BLaER1 treated with 17β-estradiol and CSF1 and Interleukin-3, amounts not matched to agents 10 nM and 100 nM (cell line): ENCODE measurements at regions not wholly inside any gene's neighbourhood (a gene's known extent, or its start where the extent isn't known, plus 50 kb on each side); places are given as distances from the start of the nearest gene placed in this dataset.

Experiments
- H3K27ac ChIP-seq, 11 experiments: shearing (Covaris generic); formaldehyde crosslinking; 2 replicates each; pipeline ENCODE4 v1.8.1; 2022
- H3K27me3 ChIP-seq, 11 experiments: shearing (Covaris generic); formaldehyde crosslinking; 2 replicates each; pipeline ENCODE4 v1.8.1; 2022
- H3K36me3 ChIP-seq, 11 experiments: shearing (Covaris generic); formaldehyde crosslinking; 2 replicates each; pipeline ENCODE4 v1.8.1; 2022
- H3K4me1 ChIP-seq, 10 experiments: shearing (Covaris generic); formaldehyde crosslinking; 2 replicates each; pipeline ENCODE4 v1.8.1; 2022
- H3K4me2 ChIP-seq, 11 experiments: shearing (Covaris generic); formaldehyde crosslinking; 2 replicates each; pipeline ENCODE4 v1.8.1; 2022
- H3K4me3 ChIP-seq, 10 experiments: shearing (Covaris generic); formaldehyde crosslinking; 2 replicates each; pipeline ENCODE4 v1.8.1; 2022
- H3K9ac ChIP-seq, 11 experiments: shearing (Covaris generic); formaldehyde crosslinking; 2 replicates each; pipeline ENCODE4 v1.8.1; 2022
- H3K9me3 ChIP-seq, 11 experiments: shearing (Covaris generic); formaldehyde crosslinking; replicated peaks in 1 of 11; 2 replicates each; pipeline ENCODE4 v1.8.1; 2022
- H4K20me1 ChIP-seq, 11 experiments: shearing (Covaris generic); formaldehyde crosslinking; 2 replicates each; pipeline ENCODE4 v1.8.1; 2022
- Cebpa-rat ChIP-seq, 11 experiments: shearing (Covaris generic); IDR thresholded peaks; 2 replicates each; pipeline ENCODE4 v1.8.1; 2022

GRCh38 chr6:12408752-12409151, 118.6 kb downstream of the EDN1 start:
- H3K4me3 ChIP-seq, result no peak overlapping the region
- H3K9ac ChIP-seq, result no peak overlapping the region
- no peaks in the 10 kb centered on the region for H3K36me3 ChIP-seq
- H3K4me1 ChIP-seq, result no peaks in the 10 kb centered on the region; a peak in 1 of 20 replicates
- no peaks in the 10 kb centered on the region for H3K9me3 ChIP-seq
- H3K27me3 ChIP-seq, result no peaks in the 10 kb centered on the region
- H3K27ac ChIP-seq, result no peak overlapping the region
- no peak for TF ChIP-seq Cebpa-rat (IDR thresholded peaks at IDR 0.05)
- no peak overlapping the region for H3K4me2 ChIP-seq
- H4K20me1 ChIP-seq, result no peaks in the 10 kb centered on the region

GRCh38 chr6:12410946-12411345, 120.8 kb downstream of the EDN1 start:
- H3K9me3 ChIP-seq, result no peaks in the 10 kb centered on the region
- H3K9ac ChIP-seq, result no peak overlapping the region
- no peak for TF ChIP-seq Cebpa-rat (IDR thresholded peaks at IDR 0.05)
- no peaks in the 10 kb centered on the region for H4K20me1 ChIP-seq
- H3K27me3 ChIP-seq, result no peaks in the 10 kb centered on the region
- peaks cover 0 to 4% (median 0%) of the 10 kb centered on the region in 10 experiments; a peak in 3 of 20 replicates for H3K4me1 ChIP-seq
- no peak overlapping the region for H3K4me2 ChIP-seq
- H3K27ac ChIP-seq, result no peak overlapping the region
- H3K36me3 ChIP-seq, result no peaks in the 10 kb centered on the region
- H3K4me3 ChIP-seq, result no peak overlapping the region

- Histone ChIP-seq H3K27me3 (no peaks in the 10 kb centered on the region), H4K20me1 (no peaks in the 10 kb centered on the region), H3K9ac (no peak overlapping the region), H3K4me2 (no peak overlapping the region), H3K4me1 (peaks cover 0 to 4% (median 0%) of the 10 kb centered on the region in 10 experiments; a peak in 3 of 20 replicates), H3K9me3 (peaks cover 0 to 9% (median 0%) of the 10 kb centered on the region in 11 experiments; a peak in 1 of 22 replicates), H3K4me3 (no peak overlapping the region), H3K27ac (no peak overlapping the region), H3K36me3 (no peaks in the 10 kb centered on the region)
- no peak for TF ChIP-seq Cebpa-rat (IDR thresholded peaks at IDR 0.05)
These were observed 124.0 kb downstream of the EDN1 start for GRCh38 chr6:12414096-12414675.

GRCh38 chr6:12415980-12416598, 125.9 kb downstream of the EDN1 start:
- no peak overlapping the region for H3K4me3 ChIP-seq
- no peak for TF ChIP-seq Cebpa-rat (IDR thresholded peaks at IDR 0.05)
- H3K4me1 ChIP-seq, result peaks cover 0 to 4% (median 0%) of the 10 kb centered on the region in 10 experiments; a peak in 3 of 20 replicates
- no peak overlapping the region for H3K9ac ChIP-seq
- no peaks in the 10 kb centered on the region for H4K20me1 ChIP-seq
- no peaks in the 10 kb centered on the region for H3K27me3 ChIP-seq
- no peak overlapping the region for H3K27ac ChIP-seq
- H3K9me3 ChIP-seq, result peaks cover 0 to 10% (median 0%) of the 10 kb centered on the region in 11 experiments; a peak in 1 of 22 replicates
- 0 out of 22 replicates have a peak overlapping the region, but pooled peaks of 1 of the 11 experiments have one; percentile 0 for H3K4me2 ChIP-seq
- no peaks in the 10 kb centered on the region for H3K36me3 ChIP-seq

GRCh38 chr6:12417191-12417590, 127.0 kb downstream of the EDN1 start:
- H3K4me3 ChIP-seq, result no peak overlapping the region
- H3K9me3 ChIP-seq, result peaks cover 0 to 10% (median 0%) of the 10 kb centered on the region in 11 experiments; a peak in 1 of 22 replicates
- no peak overlapping the region for H3K9ac ChIP-seq
- peaks cover 0 to 9% (median 0%) of the 10 kb centered on the region in 10 experiments; a peak in 6 of 20 replicates for H3K4me1 ChIP-seq
- no peak overlapping the region for H3K27ac ChIP-seq
- H4K20me1 ChIP-seq, result no peaks in the 10 kb centered on the region
- no peaks in the 10 kb centered on the region for H3K36me3 ChIP-seq
- TF ChIP-seq Cebpa-rat (IDR thresholded peaks at IDR 0.05), result no peak
- no peak overlapping the region for H3K4me2 ChIP-seq
- H3K27me3 ChIP-seq, result no peaks in the 10 kb centered on the region

- Histone ChIP-seq H4K20me1 (no peaks in the 10 kb centered on the region), H3K27ac (no peak overlapping the region), H3K4me2 (no peak overlapping the region), H3K9ac (no peak overlapping the region), H3K9me3 (peaks cover 0 to 10% (median 0%) of the 10 kb centered on the region in 11 experiments; a peak in 1 of 22 replicates), H3K27me3 (no peaks in the 10 kb centered on the region), H3K36me3 (no peaks in the 10 kb centered on the region), H3K4me1 (peaks cover 0 to 9% (median 2%) of the 10 kb centered on the region in 10 experiments; a peak in 6 of 20 replicates), H3K4me3 (no peak overlapping the region)
- TF ChIP-seq Cebpa-rat (IDR thresholded peaks at IDR 0.05), result no peak
These were observed 128.8 kb downstream of the EDN1 start for GRCh38 chr6:12418946-12419345.

- Histone ChIP-seq H3K36me3 (no peaks in the 10 kb centered on the region), H3K27ac (no peak overlapping the region), H3K9ac (no peak overlapping the region), H4K20me1 (no peaks in the 10 kb centered on the region), H3K27me3 (no peaks in the 10 kb centered on the region), H3K4me1 (peaks cover 0 to 12% (median 2%) of the 10 kb centered on the region in 10 experiments; a peak in 7 of 20 replicates), H3K4me2 (no peak overlapping the region), H3K4me3 (no peak overlapping the region), H3K9me3 (peaks cover 0 to 10% (median 0%) of the 10 kb centered on the region in 11 experiments; a peak in 1 of 22 replicates)
- no peak for TF ChIP-seq Cebpa-rat (IDR thresholded peaks at IDR 0.05)
These were observed 129.6 kb downstream of the EDN1 start for GRCh38 chr6:12419631-12420272.

- Histone ChIP-seq H3K27ac (no peak overlapping the region), H3K9me3 (peaks cover 0 to 10% (median 0%) of the 10 kb centered on the region in 11 experiments; a peak in 1 of 22 replicates)
- no peak for TF ChIP-seq Cebpa-rat (IDR thresholded peaks at IDR 0.05)
These were observed 130.5 kb downstream of the EDN1 start for GRCh38 chr6:12420626-12421025.

GRCh38 chr6:12421596-12421995, 131.4 kb downstream of the EDN1 start:
- Histone ChIP-seq H3K36me3 (no peaks in the 10 kb centered on the region), H3K9ac (no peak overlapping the region), H3K4me3 (no peak overlapping the region), H3K27ac (no peak overlapping the region), H3K27me3 (no peaks in the 10 kb centered on the region), H3K9me3 (peaks cover 0 to 10% (median 0%) of the 10 kb centered on the region in 11 experiments; a peak in 1 of 22 replicates), H3K4me1 (peaks cover 0 to 12% (median 0%) of the 10 kb centered on the region in 10 experiments; a peak in 5 of 20 replicates), H4K20me1 (no peaks in the 10 kb centered on the region), H3K4me2 (peak overlapping the region in 1 of 11 experiments; percentile 11; a peak in 3 of 22 replicates)
- no peak for TF ChIP-seq Cebpa-rat (IDR thresholded peaks at IDR 0.05)

More at GRCh38 chr6:12420626-12421025, 130.5 kb downstream of the EDN1 start:
- no peaks in the 10 kb centered on the region for H3K27me3 ChIP-seq
- no peak overlapping the region for H3K4me2 ChIP-seq
- no peaks in the 10 kb centered on the region for H3K36me3 ChIP-seq
- H3K9ac ChIP-seq, result no peak overlapping the region
- H4K20me1 ChIP-seq, result no peaks in the 10 kb centered on the region
- H3K4me3 ChIP-seq, result no peak overlapping the region
- peaks cover 0 to 12% (median 0%) of the 10 kb centered on the region in 10 experiments; a peak in 7 of 20 replicates for H3K4me1 ChIP-seq
